Dermis blood vessel endothelial cell (primary cell): ENCODE measurements at regions not wholly inside any gene's neighbourhood (a gene's known extent, or its start where the extent isn't known, plus 50 kb on each side); places are given as distances from the start of the nearest gene placed in this dataset.
"Not testable (repeated sequence)": the region's sequence is repeated elsewhere in the genome, so short reads cannot be mapped to it uniquely, and the experiment has no call there.

Experiments
- DNase-seq: peaks from one replicate; pipeline ENCODE4 v3.0.0; 2010

- DNase-seq, result no peak
Measured at GRCh38 chr4:19492606-19493005, 759.1 kb upstream of the SLIT2 start.

- peak; percentile 25 for DNase-seq
Measured at GRCh38 chr4:19486400-19486799, 765.3 kb upstream of the SLIT2 start.

- DNase-seq, result no peak
Measured at GRCh38 chr4:19478791-19479190, 772.9 kb upstream of the SLIT2 start.

DNA sequence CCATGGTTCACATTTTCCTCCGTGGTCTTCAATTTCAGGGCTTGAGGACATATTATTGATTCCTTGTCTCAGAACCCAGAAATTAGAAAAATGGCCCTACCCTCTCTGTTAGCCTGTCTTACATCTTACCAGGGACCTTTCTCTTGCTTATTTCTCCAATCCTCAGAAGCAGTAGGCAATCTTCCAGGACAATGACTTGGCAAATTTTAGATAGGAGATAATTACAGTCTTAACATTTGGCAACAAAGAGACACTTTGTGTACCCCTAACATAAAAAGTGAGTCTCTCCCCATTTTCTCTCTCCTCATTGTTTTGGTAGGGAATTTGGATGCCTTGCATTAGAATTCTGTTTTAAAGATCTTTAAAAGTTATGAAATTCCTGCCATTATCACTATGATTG is 778.1 kb upstream of the SLIT2 start:
- no peak for DNase-seq

GRCh38 chr4:19472666-19473065 is 779.0 kb upstream of the SLIT2 start:
- no peak for DNase-seq

- DNase-seq, result not testable (repeated sequence)
Measured at GRCh38 chr4:19470001-19470400, 781.7 kb upstream of the SLIT2 start.

DNA sequence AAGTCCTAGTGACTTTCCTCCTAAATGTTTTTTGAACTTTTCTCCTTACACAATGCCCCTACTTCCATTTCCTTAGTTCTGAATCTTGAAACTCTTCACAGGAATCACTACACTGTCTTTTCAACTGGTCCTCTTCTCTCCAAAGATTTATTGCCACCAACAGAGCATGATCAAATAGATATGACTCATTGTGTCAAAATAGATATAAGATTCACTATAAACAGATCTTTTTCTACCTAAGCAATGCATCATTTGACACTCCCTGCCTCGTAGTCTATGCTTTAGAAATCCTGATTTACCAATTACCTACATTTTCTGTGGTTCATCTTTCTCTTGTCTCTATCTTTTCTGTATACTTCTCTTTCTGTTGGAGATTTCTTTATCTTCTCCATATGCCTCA is 789.6 kb upstream of the SLIT2 start:
- no peak for DNase-seq

DNA sequence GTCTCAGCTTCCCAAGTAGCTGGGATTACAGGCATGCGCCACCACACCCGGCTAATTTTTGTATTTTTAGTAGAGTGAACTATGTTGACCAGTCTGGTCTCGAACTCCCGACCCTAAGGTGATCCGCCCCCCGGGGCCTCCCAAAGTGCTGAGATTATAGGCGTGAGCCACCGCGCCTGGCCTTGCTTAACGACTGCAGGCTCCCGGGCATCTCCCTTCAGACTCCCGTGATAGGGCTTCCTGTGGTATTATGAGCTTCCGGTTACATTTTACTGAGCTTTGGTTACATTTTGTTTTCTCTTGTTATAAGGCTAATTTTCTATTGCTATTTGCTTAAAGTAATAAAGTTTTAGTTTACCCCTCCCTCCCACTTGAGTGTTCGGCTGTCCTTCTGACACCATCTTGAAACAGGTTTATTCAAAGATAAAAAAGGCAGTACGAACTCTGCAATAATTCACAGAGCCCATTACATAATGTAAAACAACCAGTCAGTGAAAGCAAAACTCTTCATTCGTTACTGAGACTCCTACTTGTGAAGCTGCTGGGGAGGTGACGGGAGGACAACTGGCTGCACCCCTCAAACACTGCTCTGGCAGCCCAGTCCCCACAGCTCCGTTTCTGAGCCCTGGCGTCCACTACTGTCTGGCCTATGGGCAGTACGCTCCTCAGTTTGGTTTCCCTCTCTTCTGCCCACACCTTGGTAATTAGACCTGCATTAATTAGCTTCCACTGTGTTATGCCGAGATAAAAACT is 795.7 kb upstream of the SLIT2 start:
- DNase-seq, result no peak

DNA sequence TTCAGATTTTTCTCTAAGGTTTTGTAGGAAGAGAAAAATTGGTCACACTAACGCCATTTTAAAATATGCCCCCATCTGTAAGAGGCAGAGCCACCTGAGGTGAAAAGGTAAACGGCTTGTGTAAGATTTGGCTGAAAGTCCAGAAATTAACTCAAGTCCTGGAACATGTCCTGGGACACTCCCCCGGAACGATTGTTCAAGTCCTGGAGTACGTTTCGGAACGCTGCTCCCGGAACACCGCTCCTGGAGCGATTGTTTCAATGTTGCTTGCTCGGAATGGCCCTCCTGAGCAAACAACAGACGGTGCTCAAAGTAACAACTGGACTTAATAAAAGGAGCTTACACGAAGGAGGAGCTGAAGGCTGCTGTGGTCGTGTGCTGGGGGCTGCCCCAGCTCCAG is 796.5 kb upstream of the SLIT2 start:
- DNase-seq, result no peak

DNA sequence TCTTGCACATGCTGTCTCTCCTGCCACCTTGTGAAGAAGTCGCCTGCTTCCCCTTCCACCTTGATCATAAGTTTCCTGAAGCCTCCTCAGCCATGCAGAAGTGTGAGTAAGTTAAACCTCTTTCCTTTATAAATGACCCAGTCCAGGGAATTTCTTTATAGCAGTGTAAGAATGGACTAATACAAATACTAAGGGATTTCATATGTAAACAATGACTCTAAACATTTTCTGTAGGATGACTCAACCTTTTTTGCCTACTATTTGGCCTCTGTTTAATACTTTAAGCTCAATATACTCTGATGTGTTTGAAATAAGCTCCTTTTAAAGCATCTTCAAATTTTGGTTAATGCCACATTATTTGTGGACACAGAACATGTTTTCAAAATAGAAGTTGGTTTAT is 813.5 kb upstream of the SLIT2 start:
- no peak for DNase-seq

- DNase-seq, result no peak
Measured at GRCh38 chr4:19437008-19437407, 814.7 kb upstream of the SLIT2 start.

GRCh38 chr4:19429684-19430083 is 822.0 kb upstream of the SLIT2 start:
- no peak for DNase-seq

DNA sequence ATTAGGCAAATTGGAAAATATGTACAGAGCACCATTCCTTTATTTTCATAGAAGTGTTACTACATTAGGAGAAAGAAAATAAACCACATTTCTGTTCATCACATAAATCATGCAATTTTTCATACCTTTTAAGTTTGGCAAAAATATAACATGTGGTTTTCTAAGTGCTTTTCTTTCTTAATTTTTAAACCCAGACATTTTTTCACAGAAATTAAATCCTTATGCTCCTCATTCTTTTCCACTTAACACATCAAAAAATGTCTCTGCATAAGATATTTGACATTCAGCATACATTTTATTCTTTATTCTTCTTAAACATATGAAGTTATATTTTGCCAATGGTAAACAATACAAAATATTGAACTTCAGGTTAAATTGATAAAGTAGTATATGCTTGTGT is 826.6 kb upstream of the SLIT2 start:
- DNase-seq, result no peak

GRCh38 chr4:19417256-19417655 is 834.4 kb upstream of the SLIT2 start:
- no peak for DNase-seq

DNA sequence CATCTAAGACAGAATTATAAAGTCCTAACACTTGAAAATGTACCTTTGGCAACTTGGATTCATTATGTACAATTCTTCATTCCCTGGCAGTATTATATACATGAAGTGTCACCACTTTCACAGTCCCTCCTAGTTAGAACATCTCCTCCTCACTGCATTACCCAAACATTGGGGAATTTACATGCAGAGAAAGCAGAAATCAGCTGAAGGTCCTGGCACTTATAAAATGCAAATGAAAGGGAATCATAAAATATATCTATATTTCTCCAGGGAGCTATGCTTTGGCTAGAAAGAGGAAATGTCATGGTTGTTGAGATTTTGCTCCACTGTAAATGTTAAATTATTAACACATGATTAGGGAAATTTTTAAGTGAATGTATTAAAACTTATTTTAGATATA is 835.6 kb upstream of the SLIT2 start:
- DNase-seq, result no peak

DNA sequence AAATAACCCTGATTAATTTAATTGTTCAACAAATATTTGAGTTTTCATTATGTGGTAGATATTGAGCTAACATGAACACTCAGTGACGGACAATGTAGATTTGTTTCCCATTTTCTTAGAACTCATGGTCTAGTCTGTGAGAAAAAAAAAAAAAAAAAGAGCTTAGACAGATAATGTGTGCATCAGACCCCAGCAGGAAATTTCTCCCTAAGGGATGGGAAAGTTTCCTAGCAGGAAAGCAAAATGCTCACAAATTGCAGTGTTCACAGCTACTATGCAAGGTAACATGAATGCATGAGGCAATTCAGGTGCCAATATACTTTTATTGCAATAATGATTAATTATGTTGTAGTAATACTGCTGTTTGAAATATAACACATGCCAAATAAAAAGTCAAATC is 843.2 kb upstream of the SLIT2 start:
- DNase-seq, result no peak

DNA sequence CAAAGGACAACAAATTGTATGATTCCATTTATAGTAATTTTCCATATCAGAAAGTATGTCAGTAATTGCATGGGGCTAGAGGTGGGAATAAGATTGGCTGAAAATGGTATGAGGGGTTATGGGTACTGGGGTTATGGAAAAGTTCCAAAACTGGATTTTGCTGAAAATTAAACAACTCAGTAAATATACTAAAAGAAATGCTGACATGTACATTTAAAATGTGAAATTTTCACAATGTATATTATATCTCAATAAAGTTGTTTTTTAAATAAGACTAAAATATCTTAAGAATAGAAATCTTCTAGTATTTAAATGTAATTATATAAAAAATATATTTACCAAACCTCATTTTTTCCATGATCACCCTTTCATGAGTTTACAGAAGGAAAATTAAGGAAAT is 844.9 kb upstream of the SLIT2 start:
- no peak for DNase-seq

DNA sequence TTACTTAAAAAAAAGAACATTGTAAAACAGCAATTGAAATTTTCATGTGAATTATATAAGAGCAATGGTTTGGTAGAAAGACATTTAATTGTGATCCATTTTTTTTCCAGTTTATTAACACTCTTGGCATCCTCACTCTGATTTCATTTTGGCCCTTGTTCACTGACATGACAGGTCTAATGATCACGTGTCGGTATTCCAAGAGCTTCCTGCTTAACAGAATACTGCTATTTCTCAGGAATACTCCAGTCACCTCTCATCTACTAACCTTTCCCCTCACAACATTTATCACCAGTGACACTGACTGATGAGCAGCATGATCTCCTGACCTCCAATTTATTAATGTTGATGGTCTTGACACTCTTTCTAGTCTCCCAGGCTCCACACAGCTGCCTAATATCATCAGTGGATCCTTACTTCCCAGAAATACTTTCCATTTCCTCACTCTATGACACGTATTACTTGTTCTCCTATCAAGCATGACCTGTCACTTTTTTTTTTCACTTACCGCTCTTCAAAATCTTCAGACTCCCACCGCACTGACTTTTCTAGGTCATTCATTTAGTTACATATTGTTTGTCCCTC is 847.8 kb upstream of the SLIT2 start:
- DNase-seq, result no peak

DNA sequence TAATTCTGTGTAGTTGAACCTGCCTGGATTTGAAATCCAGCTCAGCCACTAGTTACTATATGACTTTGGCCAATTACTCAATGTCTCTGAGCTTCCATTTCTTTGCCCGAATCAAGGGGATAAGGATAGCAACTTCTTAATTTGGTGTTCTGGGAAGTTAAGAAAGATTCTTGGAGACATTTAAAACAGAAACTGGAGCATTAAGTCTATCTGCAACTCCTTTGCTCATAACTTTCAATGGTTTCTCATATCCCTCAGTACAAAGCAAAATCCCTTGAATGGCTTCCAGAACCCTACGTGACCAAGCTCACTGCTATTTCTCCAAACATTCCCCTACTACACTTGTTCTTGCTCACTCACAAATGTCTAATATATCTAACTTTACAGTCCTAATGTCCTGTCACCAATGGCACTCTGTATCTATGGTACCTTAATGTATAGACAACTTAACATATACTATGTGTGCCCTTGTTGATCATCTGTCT is 849.1 kb upstream of the SLIT2 start:
- no peak for DNase-seq

GRCh38 chr4:19401301-19402080 is 850.2 kb upstream of the SLIT2 start:
- no peak for DNase-seq

DNA sequence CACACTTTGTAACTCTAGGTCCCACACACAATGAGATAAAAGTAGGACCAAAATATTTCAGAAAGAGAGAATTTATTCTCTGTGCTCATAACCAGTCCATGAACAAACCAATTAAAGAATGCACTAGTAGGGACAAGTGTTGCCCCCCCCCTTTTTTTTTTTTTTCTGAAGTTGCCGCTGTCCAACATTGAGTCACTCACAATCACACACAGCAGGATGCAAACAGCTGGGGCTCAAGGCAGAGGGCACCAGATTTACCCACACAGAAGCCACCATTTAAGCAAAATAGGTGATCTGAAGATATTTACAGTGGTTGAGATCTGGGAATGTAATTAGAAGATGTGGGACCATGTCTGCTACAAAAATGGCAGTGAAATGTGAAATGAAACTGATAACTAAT is 850.9 kb upstream of the SLIT2 start:
- no peak for DNase-seq

DNA sequence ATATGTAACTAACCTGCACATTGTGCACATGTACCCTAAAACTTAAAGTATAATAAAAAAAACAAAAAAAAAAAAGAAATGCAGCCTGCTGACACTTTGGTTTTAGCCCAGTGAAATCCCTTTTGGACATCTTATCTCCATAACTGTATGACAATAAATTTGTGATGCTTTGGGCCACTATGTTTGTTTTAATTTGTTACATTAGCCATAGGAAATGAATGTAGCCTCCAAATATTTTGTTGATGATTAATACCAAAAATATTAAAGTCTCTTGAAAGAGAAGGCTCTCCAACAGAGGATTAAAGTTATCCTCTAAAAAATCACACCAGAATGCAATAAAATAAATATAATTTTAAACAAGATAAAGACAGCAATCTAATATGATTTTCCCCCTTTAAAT is 852.7 kb upstream of the SLIT2 start:
- DNase-seq, result no peak

GRCh38 chr4:19386786-19387185 is 864.9 kb upstream of the SLIT2 start:
- DNase-seq, result no peak
